HFFc6 (cell line): ENCODE measurements at regions not wholly inside any gene's neighbourhood (a gene's known extent, or its start where the extent isn't known, plus 50 kb on each side); places are given as distances from the start of the nearest gene placed in this dataset.

ENCODE experiments used
- DNase-seq: peaks from one replicate; pipeline ENCODE4 v3.0.0-alpha.2; 2018
- H3K27ac Mint-ChIP-seq: 2 replicates; pipeline ENCODE4 v1.8.0; 2020; ENCODE audit warnings: mild to moderate bottlenecking, mixed read lengths
- H3K27me3 Mint-ChIP-seq: 2 replicates; pipeline ENCODE4 v1.8.0; 2021; ENCODE audit warnings: mild to moderate bottlenecking, moderate library complexity, mixed read lengths; ENCODE audit not compliant: insufficient read depth
- H3K36me3 Mint-ChIP-seq: 2 replicates; pipeline ENCODE4 v1.8.0; 2021; ENCODE audit warnings: low read depth, mixed read lengths
- H3K4me1 Mint-ChIP-seq: 2 replicates; pipeline ENCODE4 v1.8.0; 2020; ENCODE audit warnings: low read depth, mixed read lengths
- H3K4me3 Mint-ChIP-seq: 2 replicates; pipeline ENCODE4 v1.8.0; 2020; ENCODE audit warnings: mild to moderate bottlenecking, moderate library complexity, mixed read lengths
- H3K9me3 Mint-ChIP-seq: 2 replicates; pipeline ENCODE4 v1.8.0; 2020; ENCODE audit warnings: mild to moderate bottlenecking, mixed read lengths
- CTCF ChIP-seq: fragments of 200-600 bp; sonication (generic); IDR thresholded peaks from 2 replicates; pipeline ENCODE4 v1.5.0; 2021; ENCODE audit warnings: antibody characterized with exemption, mild to moderate bottlenecking

GRCh38 chr6:133629970-133630369, 258.9 kb upstream of the TCF21 start:
- DNase-seq = no peak
- H3K36me3 Mint-ChIP-seq = no peaks in the 10 kb centered on the region
- no peak for TF ChIP-seq CTCF
- H3K27me3 Mint-ChIP-seq = no peaks in the 10 kb centered on the region
- H3K4me1 Mint-ChIP-seq = peaks cover 12% of the 10 kb centered on the region
- no peak overlapping the region for H3K4me3 Mint-ChIP-seq
- no peak overlapping the region for H3K27ac Mint-ChIP-seq
- H3K9me3 Mint-ChIP-seq = no peaks in the 10 kb centered on the region

GRCh38 chr6:133630651-133631050, 258.3 kb upstream of the TCF21 start:
- TF ChIP-seq CTCF = no peak
- H3K27ac Mint-ChIP-seq = no peak overlapping the region
- H3K4me3 Mint-ChIP-seq = no peak overlapping the region; the same call in 1 of the 2 replicates
- H3K27me3 Mint-ChIP-seq = no peaks in the 10 kb centered on the region
- H3K4me1 Mint-ChIP-seq = peaks cover 12% of the 10 kb centered on the region
- DNase-seq = no peak
- H3K9me3 Mint-ChIP-seq = no peaks in the 10 kb centered on the region
- no peaks in the 10 kb centered on the region for H3K36me3 Mint-ChIP-seq

GRCh38 chr6:133631421-133631820, 257.5 kb upstream of the TCF21 start:
- Mint-ChIP-seq H3K36me3 (no peaks in the 10 kb centered on the region), H3K9me3 (no peaks in the 10 kb centered on the region), H3K4me1 (peaks cover 13% of the 10 kb centered on the region), H3K27ac (no peak overlapping the region), H3K27me3 (no peaks in the 10 kb centered on the region), H3K4me3 (no peak overlapping the region)
- peak; percentile 69 for DNase-seq
- peak; percentile 43 for TF ChIP-seq CTCF

- DNase-seq = peak; percentile 38
- H3K4me3 Mint-ChIP-seq = no peak overlapping the region
- H3K4me1 Mint-ChIP-seq = peaks cover 17% of the 10 kb centered on the region
- no peaks in the 10 kb centered on the region for H3K36me3 Mint-ChIP-seq
- no peak overlapping the region for H3K27ac Mint-ChIP-seq
- no peaks in the 10 kb centered on the region for H3K9me3 Mint-ChIP-seq
- no peaks in the 10 kb centered on the region for H3K27me3 Mint-ChIP-seq
- no peak for TF ChIP-seq CTCF
Observed at GRCh38 chr6:133632206-133632605, 256.7 kb upstream of the TCF21 start.

- H3K36me3 Mint-ChIP-seq = peaks cover 2% of the 10 kb centered on the region; the same call in 1 of the 2 replicates
- peaks cover 11% of the 10 kb centered on the region for H3K4me1 Mint-ChIP-seq
- H3K27ac Mint-ChIP-seq = no peak overlapping the region
- H3K4me3 Mint-ChIP-seq = no peak overlapping the region
- no peak for TF ChIP-seq CTCF
- H3K9me3 Mint-ChIP-seq = no peaks in the 10 kb centered on the region
- H3K27me3 Mint-ChIP-seq = no peaks in the 10 kb centered on the region
- no peak for DNase-seq
Observed at GRCh38 chr6:133632906-133633305, 256.0 kb upstream of the TCF21 start.

- no peak for TF ChIP-seq CTCF
- no peak overlapping the region for H3K27ac Mint-ChIP-seq
- no peak for DNase-seq
- peaks cover 13% of the 10 kb centered on the region for H3K36me3 Mint-ChIP-seq
- H3K4me3 Mint-ChIP-seq = no peak overlapping the region
- no peaks in the 10 kb centered on the region for H3K9me3 Mint-ChIP-seq
- no peaks in the 10 kb centered on the region for H3K27me3 Mint-ChIP-seq
- peaks cover 9% of the 10 kb centered on the region for H3K4me1 Mint-ChIP-seq
Observed at GRCh38 chr6:133634474-133634873, 254.4 kb upstream of the TCF21 start.
